OCI-LY7 (cell line): ENCODE measurements at regions not wholly inside any gene's neighbourhood (a gene's known extent, or its start where the extent isn't known, plus 50 kb on each side); places are given as distances from the start of the nearest gene placed in this dataset.

ENCODE experiments used
- BruUV-seq: library from RNA; stranded (reverse); fragments of 400-500 nt; replicated peaks from 2 replicates; lab custom pipeline; 2021; lab: Mats Ljungman, UMichigan
- CTCF ChIA-PET: fragments of 300-600 bp; sonication (Branson Sonifier 250); formaldehyde crosslinking; loops from one replicate; lab custom pipeline; 2022; ENCODE audit warnings: antibody characterized with exemption; ENCODE audit not compliant: unreplicated experiment; lab: Charles Lee
- POLR2A ChIA-PET: fragments of 300-600 bp; sonication (Branson Sonifier 250); formaldehyde crosslinking; loops from one replicate; lab custom pipeline; 2022; ENCODE audit warnings: antibody characterized with exemption; lab: Charles Lee
- DNase-seq: peaks from one replicate; pipeline ENCODE4 v3.0.0-alpha.2; 2015; ENCODE audit warnings: low spot score
- H2AFZ ChIP-seq: fragments of 200-600 bp; sonication (generic), shearing (Covaris generic); 2 replicates; pipeline ENCODE4 v1.6.1; 2014; ENCODE audit warnings: mild to moderate bottlenecking, antibody characterized with exemption, low read length, moderate library complexity
- H3K27ac ChIP-seq: fragments of 200-600 bp; sonication (generic); 2 replicates; pipeline ENCODE4 v1.5.1; 2014; ENCODE audit warnings: mixed run types, low read depth, mild to moderate bottlenecking, moderate library complexity, low read length, inconsistent platforms; ENCODE audit not compliant: poor library complexity, severe bottlenecking
- H3K36me3 ChIP-seq: fragments of 200-600 bp; sonication (generic); 2 replicates; pipeline ENCODE4 v1.6.1; 2014; ENCODE audit warnings: mild to moderate bottlenecking, antibody characterized with exemption, low read length, moderate library complexity, mixed read lengths; ENCODE audit not compliant: insufficient read depth
- H3K4me1 ChIP-seq: fragments of 200-600 bp; sonication (generic); 2 replicates; pipeline ENCODE4 v1.5.1; 2014; ENCODE audit warnings: mild to moderate bottlenecking, low read length; ENCODE audit not compliant: insufficient read depth, poor library complexity, severe bottlenecking
- H3K4me2 ChIP-seq: fragments of 200-600 bp; sonication (generic); 2 replicates; pipeline ENCODE4 v1.6.1; 2014; ENCODE audit warnings: mild to moderate bottlenecking, low read length
- H3K4me3 ChIP-seq: fragments of 200-600 bp; sonication (generic); 2 replicates; pipeline ENCODE4 v1.5.1; 2014; ENCODE audit warnings: mild to moderate bottlenecking, low read depth, low read length; ENCODE audit not compliant: poor library complexity, severe bottlenecking
- H3K79me2 ChIP-seq: fragments of 200-600 bp; sonication (generic); 2 replicates; pipeline ENCODE4 v1.6.1; 2016; ENCODE audit warnings: low read depth, mild to moderate bottlenecking, low read length, moderate library complexity, mixed read lengths; ENCODE audit not compliant: insufficient read depth
- H3K9me2 ChIP-seq: fragments of 200-600 bp; sonication (generic); 2 replicates; pipeline ENCODE4 v1.6.1; 2016; ENCODE audit warnings: mild to moderate bottlenecking, low read length, mixed read lengths; ENCODE audit not compliant: insufficient read depth
- H3K9me3 ChIP-seq: fragments of 200-600 bp; sonication (generic); 2 replicates; pipeline ENCODE4 v1.6.1; 2014; ENCODE audit warnings: mild to moderate bottlenecking, mixed run types, low read length, mixed read lengths
- H4K20me1 ChIP-seq: fragments of 200-600 bp; sonication (generic); 2 replicates; pipeline ENCODE4 v1.6.1; 2014; ENCODE audit warnings: mild to moderate bottlenecking, antibody characterized with exemption, low read length, moderate library complexity, mixed read lengths; ENCODE audit not compliant: insufficient read depth
- EZH2phosphoT487 ChIP-seq: fragments of 200-600 bp; sonication (generic); IDR thresholded peaks from 2 replicates; pipeline ENCODE4 v1.6.1; 2018; ENCODE audit warnings: low read depth, borderline replicate concordance, mild to moderate bottlenecking, mixed run types, antibody characterized with exemption, low read length, moderate library complexity, mixed read lengths
- intact Hi-C: fragments of 100-400 bp; cut with micrococcal nuclease; formaldehyde crosslinking; loops from one replicate; pipeline ENCODE4 v1.10.0; 2022; ENCODE audit not compliant: unreplicated experiment
- TF ChIP-seq, protein P1 (sequence below): fragments of 200-600 bp; sonication (generic); conservative IDR thresholded peaks from 2 replicates; pipeline ENCODE4 v1.5.1; 2014; ENCODE audit warnings: mild to moderate bottlenecking, antibody characterized with exemption, low read length, moderate library complexity, mixed read lengths

DNA sequence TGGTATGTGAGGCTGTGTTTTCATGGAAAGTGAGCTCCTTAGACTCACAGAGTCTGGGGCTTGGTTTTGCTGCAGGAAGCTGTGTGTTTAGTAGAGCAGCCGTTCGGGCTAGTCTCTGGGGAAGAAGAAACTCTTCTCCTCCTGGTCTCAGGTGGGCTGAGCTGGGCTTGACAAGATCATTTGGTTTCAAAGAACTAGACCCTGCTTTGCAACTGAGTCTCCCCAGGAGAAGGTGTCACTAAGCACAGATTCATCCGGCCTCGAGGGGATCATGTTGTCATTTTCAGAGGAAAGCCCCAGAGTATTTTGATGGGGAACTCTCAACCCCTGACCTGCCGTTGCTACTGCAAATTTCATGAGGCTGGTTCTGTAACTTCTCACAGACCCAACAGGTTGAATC lies 188.5 kb downstream of the FAM43A start:
- H3K4me3 ChIP-seq = no peak overlapping the region
- H3K9me2 ChIP-seq = no peaks in the 10 kb centered on the region
- no peaks in the 10 kb centered on the region for H3K9me3 ChIP-seq
- H2AFZ ChIP-seq = no peak overlapping the region
- DNase-seq = no peak
- H3K79me2 ChIP-seq = no peaks in the 10 kb centered on the region
- ChIA-PET POLR2A (no interaction called here), CTCF (no interaction called here)
- no peaks in the 10 kb centered on the region for H3K36me3 ChIP-seq
- BruUV-seq = no TSS peak
- H4K20me1 ChIP-seq = no peaks in the 10 kb centered on the region
- intact Hi-C loops = loop anchor here (10.0 kb wide), 1 partner anchor 189 kb away; the partner anchor contains the start of gene FAM43A
- H3K4me1 ChIP-seq = peaks cover 11% of the 10 kb centered on the region
- TF ChIP-seq, protein P1, sequence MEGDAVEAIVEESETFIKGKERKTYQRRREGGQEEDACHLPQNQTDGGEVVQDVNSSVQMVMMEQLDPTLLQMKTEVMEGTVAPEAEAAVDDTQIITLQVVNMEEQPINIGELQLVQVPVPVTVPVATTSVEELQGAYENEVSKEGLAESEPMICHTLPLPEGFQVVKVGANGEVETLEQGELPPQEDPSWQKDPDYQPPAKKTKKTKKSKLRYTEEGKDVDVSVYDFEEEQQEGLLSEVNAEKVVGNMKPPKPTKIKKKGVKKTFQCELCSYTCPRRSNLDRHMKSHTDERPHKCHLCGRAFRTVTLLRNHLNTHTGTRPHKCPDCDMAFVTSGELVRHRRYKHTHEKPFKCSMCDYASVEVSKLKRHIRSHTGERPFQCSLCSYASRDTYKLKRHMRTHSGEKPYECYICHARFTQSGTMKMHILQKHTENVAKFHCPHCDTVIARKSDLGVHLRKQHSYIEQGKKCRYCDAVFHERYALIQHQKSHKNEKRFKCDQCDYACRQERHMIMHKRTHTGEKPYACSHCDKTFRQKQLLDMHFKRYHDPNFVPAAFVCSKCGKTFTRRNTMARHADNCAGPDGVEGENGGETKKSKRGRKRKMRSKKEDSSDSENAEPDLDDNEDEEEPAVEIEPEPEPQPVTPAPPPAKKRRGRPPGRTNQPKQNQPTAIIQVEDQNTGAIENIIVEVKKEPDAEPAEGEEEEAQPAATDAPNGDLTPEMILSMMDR = no peak
- no peak for TF ChIP-seq EZH2phosphoT487
- no peak overlapping the region for H3K27ac ChIP-seq
- H3K4me2 ChIP-seq = no peak overlapping the region

DNA sequence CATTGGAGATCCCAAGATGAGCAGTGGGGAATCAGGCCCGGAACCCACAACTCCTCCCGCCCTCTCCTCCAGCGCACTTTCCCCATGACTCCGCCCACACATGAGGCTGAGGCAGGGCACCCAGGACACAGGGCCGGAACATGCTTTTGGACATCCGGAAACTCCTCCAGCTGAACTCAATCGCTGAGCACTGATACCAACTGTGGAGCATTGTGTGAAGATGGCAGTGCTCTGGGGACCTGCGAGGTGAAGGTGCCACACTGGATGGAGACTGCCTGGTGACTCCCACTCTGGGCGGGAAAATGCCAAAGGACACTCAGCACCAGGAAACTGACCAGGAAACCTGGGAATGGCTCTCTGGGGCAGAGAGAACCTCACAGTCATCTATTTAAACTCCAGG lies 189.1 kb downstream of the FAM43A start:
- ChIA-PET CTCF (no interaction called here), POLR2A (no interaction called here)
- no peaks in the 10 kb centered on the region for H3K36me3 ChIP-seq
- no peaks in the 10 kb centered on the region for H3K9me2 ChIP-seq
- H3K4me3 ChIP-seq = no peak overlapping the region
- intact Hi-C loops = loop anchor here (10.0 kb wide), 1 partner anchor 190 kb away; the partner anchor contains the start of gene FAM43A
- no peak overlapping the region for H3K4me2 ChIP-seq
- peaks cover 11% of the 10 kb centered on the region for H3K4me1 ChIP-seq
- H3K79me2 ChIP-seq = no peaks in the 10 kb centered on the region
- H4K20me1 ChIP-seq = no peaks in the 10 kb centered on the region
- no peak overlapping the region for H2AFZ ChIP-seq
- no peaks in the 10 kb centered on the region for H3K9me3 ChIP-seq
- no TSS peak for BruUV-seq
- no peak overlapping the region for H3K27ac ChIP-seq
- DNase-seq = no peak
- TF ChIP-seq, protein P1 = no peak
- TF ChIP-seq EZH2phosphoT487 = no peak

DNA sequence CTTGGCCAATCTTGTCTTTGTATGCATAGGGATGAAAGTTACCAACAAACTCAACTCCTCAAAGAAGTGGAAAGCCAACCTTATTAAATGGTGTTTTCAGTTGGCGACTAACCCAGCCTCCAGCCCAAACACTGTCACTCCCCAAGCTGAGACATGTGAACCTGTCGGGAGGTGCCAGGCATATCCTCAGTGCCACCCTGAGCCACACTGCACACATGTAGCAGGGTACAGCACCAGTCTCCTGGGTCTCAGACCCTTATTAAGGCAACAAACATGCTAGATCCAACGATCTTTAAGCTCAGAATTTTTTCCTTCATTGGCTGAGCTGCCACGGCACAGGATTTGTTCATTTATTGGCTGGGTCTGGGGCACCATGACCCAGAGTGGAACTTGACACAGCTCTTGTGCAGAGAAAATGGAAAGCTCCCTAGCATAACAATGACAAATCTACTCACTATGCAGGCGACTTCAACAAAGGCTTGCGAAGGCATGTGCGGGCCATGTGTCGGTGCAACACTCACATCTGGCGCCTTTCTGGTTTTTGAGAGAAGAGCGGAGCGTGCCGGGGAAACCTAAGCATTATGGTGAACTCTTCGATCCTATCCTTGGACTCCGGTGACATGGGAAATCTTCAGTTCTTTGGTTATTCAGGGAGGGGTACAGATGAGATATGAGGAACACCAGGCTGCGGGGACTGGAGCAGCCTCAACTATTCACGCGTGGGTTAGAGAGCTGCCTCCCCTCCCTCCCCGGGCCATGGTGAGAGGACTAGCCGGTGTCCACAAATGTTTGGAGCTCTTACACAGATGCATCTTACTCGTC lies 190.1 kb downstream of the FAM43A start:
- intact Hi-C loops = loop anchor here (10.0 kb wide), 1 partner anchor 191 kb away; the partner anchor contains the start of gene FAM43A
- POLR2A ChIA-PET = no interaction called here

More for the DNA sequence above, 190.1 kb downstream of the FAM43A start:
- no peak overlapping the region for H3K4me2 ChIP-seq
- H3K4me1 ChIP-seq = peaks cover 11% of the 10 kb centered on the region
- H4K20me1 ChIP-seq = no peaks in the 10 kb centered on the region
- H3K4me3 ChIP-seq = no peak overlapping the region
- H3K9me2 ChIP-seq = no peaks in the 10 kb centered on the region
- BruUV-seq = no TSS peak
- CTCF ChIA-PET = no interaction called here
- H3K36me3 ChIP-seq = no peaks in the 10 kb centered on the region
- no peak for DNase-seq
- H3K27ac ChIP-seq = no peak overlapping the region
- H2AFZ ChIP-seq = no peak overlapping the region
- no peaks in the 10 kb centered on the region for H3K9me3 ChIP-seq
- H3K79me2 ChIP-seq = no peaks in the 10 kb centered on the region
- TF ChIP-seq EZH2phosphoT487 = no peak
- TF ChIP-seq, protein P1 = no peak
